ENCODE measurements at regions not wholly inside any gene's neighbourhood (a gene's known extent, or its start where the extent isn't known, plus 50 kb on each side); places are given as distances from the start of the nearest gene placed in this dataset.

DNA sequence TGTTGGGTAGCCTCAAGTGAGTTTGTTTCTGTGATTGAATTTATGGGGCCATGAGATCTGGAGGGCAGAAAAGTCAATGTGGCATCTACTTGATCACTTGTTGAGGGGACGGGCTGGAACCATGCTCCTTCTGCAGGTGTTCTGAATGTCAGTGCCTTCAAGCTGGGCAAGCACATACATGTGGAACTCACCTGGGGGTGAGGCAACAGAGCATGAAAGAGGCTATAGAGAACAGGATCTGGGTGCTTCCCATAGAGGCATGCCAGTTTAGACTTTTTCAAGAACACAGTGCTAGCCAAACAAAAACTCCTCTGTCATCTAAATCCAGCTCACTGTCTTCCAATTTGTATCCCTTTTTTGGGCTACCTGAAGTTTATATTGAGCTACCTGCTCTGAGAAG lies 77.8 kb upstream of the SLC35B3 start:
- Mint-ChIP-seq H3K4me1 (peaks cover 11% of the 10 kb centered on the region), H3K36me3 (ENCODE audit: low read depth) (no peaks in the 10 kb centered on the region), H3K9me3 (no peaks in the 10 kb centered on the region), H3K4me3 (no peak overlapping the region), H3K27ac (no peak overlapping the region), H3K27me3 (ENCODE audit: insufficient read depth) (no peaks in the 10 kb centered on the region)
- TF ChIP-seq, protein P1, sequence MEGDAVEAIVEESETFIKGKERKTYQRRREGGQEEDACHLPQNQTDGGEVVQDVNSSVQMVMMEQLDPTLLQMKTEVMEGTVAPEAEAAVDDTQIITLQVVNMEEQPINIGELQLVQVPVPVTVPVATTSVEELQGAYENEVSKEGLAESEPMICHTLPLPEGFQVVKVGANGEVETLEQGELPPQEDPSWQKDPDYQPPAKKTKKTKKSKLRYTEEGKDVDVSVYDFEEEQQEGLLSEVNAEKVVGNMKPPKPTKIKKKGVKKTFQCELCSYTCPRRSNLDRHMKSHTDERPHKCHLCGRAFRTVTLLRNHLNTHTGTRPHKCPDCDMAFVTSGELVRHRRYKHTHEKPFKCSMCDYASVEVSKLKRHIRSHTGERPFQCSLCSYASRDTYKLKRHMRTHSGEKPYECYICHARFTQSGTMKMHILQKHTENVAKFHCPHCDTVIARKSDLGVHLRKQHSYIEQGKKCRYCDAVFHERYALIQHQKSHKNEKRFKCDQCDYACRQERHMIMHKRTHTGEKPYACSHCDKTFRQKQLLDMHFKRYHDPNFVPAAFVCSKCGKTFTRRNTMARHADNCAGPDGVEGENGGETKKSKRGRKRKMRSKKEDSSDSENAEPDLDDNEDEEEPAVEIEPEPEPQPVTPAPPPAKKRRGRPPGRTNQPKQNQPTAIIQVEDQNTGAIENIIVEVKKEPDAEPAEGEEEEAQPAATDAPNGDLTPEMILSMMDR (conservative IDR thresholded peaks at IDR 0.05) = no peak
- Histone ChIP-seq H3K4me3 (ENCODE audit: low read length) (no peak overlapping the region), H3K27me3 (ENCODE audit: control insufficient read depth, insufficient read depth, low read length, poor library complexity, severe bottlenecking) (no peaks in the 10 kb centered on the region), H3K27ac (ENCODE audit: low read depth, low read length) (no peak overlapping the region), H3K36me3 (ENCODE audit: control insufficient read depth, insufficient read depth, low read length) (no peaks in the 10 kb centered on the region), H3K4me1 (ENCODE audit: control insufficient read depth, insufficient read depth, low read length) (no peaks in the 10 kb centered on the region), H3K9me3 (ENCODE audit: control insufficient read depth, low read length) (no peaks in the 10 kb centered on the region), H3K9ac (ENCODE audit: extremely low read depth, low read length, poor library complexity, severe bottlenecking) (no peak overlapping the region)
- DNase-seq = no peak
- WGBS, 2 experiments (ENCODE audit: insufficient coverage in 1 of 2, insufficient read length in 1 of 2) = 95 to 100% methylated on average over 1 of the region's 1 CpG

DNA sequence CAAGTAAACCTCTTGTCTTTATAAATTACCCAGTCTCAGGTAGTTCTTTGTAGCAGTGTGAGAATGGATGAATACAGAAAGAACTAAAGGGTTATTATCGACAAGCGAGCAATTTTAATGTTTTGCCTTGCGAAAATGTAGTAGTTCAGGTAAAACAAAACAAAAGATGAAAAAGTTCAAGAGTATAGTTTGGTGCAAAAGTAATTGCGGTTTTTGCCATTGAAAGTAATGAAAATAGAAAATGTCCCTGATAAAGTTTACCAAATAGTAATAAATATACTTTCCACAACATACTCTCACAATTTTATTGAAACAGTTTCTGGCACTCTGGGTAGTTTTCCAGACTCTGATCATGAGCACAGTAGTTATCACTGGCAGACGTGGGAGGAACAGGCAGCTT lies 71.9 kb upstream of the SLC35B3 start:
- no peak overlapping the region for H3K27ac Mint-ChIP-seq

DNA sequence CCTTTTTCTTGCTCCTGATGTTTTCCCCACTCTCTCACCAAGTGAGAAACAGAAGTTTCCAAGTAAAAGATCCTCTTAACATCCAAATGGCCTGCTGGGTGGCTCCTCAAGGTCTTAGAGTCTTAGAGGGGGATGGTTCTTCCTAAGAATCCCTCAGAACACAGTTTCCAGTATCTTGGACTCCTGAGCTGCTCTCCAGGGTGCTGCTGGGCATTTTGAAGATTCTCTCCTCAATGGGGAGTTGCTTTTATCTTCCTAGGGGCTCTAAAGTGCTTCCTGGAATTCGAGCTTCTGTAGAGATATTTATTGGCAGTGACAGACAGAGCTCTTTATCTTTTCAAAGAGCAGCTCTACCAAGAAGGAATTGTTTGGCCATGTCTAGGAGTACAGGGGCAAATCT lies 70.8 kb upstream of the SLC35B3 start:
- no peak overlapping the region for H3K4me3 ChIP-seq (ENCODE audit: low read length)
- H3K9me3 ChIP-seq (ENCODE audit: control insufficient read depth, low read length) = no peaks in the 10 kb centered on the region
- no peaks in the 10 kb centered on the region for H3K36me3 Mint-ChIP-seq (ENCODE audit: low read depth)
- DNase-seq = peak; percentile 82
- peaks cover 32% of the 10 kb centered on the region for H3K4me1 Mint-ChIP-seq
- H3K4me3 Mint-ChIP-seq = no peak overlapping the region
- H3K27me3 ChIP-seq (ENCODE audit: control insufficient read depth, insufficient read depth, low read length, poor library complexity, severe bottlenecking) = no peaks in the 10 kb centered on the region
- H3K27ac ChIP-seq (ENCODE audit: low read depth, low read length) = no peak overlapping the region
- H3K27ac Mint-ChIP-seq = no peak overlapping the region
- H3K27me3 Mint-ChIP-seq (ENCODE audit: insufficient read depth) = peaks cover 6% of the 10 kb centered on the region
- no peaks in the 10 kb centered on the region for H3K36me3 ChIP-seq (ENCODE audit: control insufficient read depth, insufficient read depth, low read length)
- no peaks in the 10 kb centered on the region for H3K4me1 ChIP-seq (ENCODE audit: control insufficient read depth, insufficient read depth, low read length)
- 6 to 25% methylated on average over 1 of the region's 1 CpG for WGBS, 2 experiments (ENCODE audit: insufficient coverage in 1 of 2, insufficient read length in 1 of 2)
- peaks cover 5% of the 10 kb centered on the region for H3K9me3 Mint-ChIP-seq
- TF ChIP-seq, protein P1 (conservative IDR thresholded peaks at IDR 0.05) = no peak
- no peak overlapping the region for H3K9ac ChIP-seq (ENCODE audit: extremely low read depth, low read length, poor library complexity, severe bottlenecking)

More for the DNA sequence above, 71.9 kb upstream of the SLC35B3 start:
- no peaks in the 10 kb centered on the region for H3K4me1 ChIP-seq (ENCODE audit: control insufficient read depth, insufficient read depth, low read length)
- H3K27ac ChIP-seq (ENCODE audit: low read depth, low read length) = no peak overlapping the region
- H3K9me3 Mint-ChIP-seq = peaks cover 5% of the 10 kb centered on the region
- H3K9ac ChIP-seq (ENCODE audit: extremely low read depth, low read length, poor library complexity, severe bottlenecking) = no peak overlapping the region
- H3K36me3 ChIP-seq (ENCODE audit: control insufficient read depth, insufficient read depth, low read length) = no peaks in the 10 kb centered on the region
- H3K4me1 Mint-ChIP-seq = peaks cover 32% of the 10 kb centered on the region
- DNase-seq = no peak
- no peaks in the 10 kb centered on the region for H3K27me3 ChIP-seq (ENCODE audit: control insufficient read depth, insufficient read depth, low read length, poor library complexity, severe bottlenecking)
- 93 to 98% methylated on average over 4 to 5 of the region's 5 CpGs for WGBS, 2 experiments (ENCODE audit: insufficient coverage in 1 of 2, insufficient read length in 1 of 2)
- peaks cover 6% of the 10 kb centered on the region for H3K27me3 Mint-ChIP-seq (ENCODE audit: insufficient read depth)
- H3K4me3 Mint-ChIP-seq = no peak overlapping the region
- TF ChIP-seq, protein P1 (conservative IDR thresholded peaks at IDR 0.05) = no peak
- no peak overlapping the region for H3K4me3 ChIP-seq (ENCODE audit: low read length)
- no peaks in the 10 kb centered on the region for H3K9me3 ChIP-seq (ENCODE audit: control insufficient read depth, low read length)
- no peaks in the 10 kb centered on the region for H3K36me3 Mint-ChIP-seq (ENCODE audit: low read depth)

Measured in endodermal cell (in vitro differentiated cells).